ENCODE measurements at regions not wholly inside any gene's neighbourhood (a gene's known extent, or its start where the extent isn't known, plus 50 kb on each side); places are given as distances from the start of the nearest gene placed in this dataset.
"Not testable (repeated sequence)": the region's sequence is repeated elsewhere in the genome, so short reads cannot be mapped to it uniquely, and the experiment has no call there.

- no peak for DNase-seq
Measured at GRCh38 chr10:108568824-108569223, 1354.5 kb downstream of the XPNPEP1 start.

DNA sequence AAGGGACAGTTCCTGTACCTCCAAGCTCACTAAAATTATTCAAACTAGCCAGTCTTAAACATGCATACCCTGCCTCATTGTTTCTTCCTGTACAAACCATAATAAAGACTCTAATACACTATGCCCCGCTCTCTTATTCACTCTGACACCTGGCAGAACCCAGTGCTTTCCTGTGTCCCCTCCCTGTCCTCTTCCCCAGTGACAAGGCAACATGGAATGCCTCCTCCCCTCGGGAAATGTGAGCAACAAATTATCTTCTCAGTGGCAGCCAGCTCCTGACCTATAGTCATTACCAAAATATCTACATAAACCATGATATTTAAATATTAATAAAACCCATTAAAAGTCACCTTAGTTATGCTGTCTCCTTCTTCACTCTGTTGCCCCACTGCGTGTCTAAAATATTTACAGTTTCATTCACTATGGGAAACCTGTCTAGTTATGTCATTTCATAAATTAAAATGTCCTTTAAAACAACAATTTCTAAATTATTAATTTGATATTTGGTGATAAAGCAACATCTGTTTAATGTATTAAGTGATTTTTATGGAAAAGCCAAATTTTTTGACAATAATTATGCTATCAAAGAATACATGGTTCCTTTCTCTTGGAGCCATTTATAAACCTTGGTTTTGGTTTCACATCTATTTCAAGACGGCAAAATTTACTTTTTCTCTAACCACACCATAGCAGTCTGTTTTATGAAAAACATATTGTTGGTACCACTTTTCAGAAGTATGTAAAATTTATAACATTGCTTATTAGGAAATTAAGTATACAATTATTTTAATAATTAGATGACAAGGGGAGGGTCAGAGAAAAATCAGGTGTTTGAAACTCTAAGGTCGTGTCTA is 1355.2 kb downstream of the XPNPEP1 start:
- DNase-seq = no peak

DNA sequence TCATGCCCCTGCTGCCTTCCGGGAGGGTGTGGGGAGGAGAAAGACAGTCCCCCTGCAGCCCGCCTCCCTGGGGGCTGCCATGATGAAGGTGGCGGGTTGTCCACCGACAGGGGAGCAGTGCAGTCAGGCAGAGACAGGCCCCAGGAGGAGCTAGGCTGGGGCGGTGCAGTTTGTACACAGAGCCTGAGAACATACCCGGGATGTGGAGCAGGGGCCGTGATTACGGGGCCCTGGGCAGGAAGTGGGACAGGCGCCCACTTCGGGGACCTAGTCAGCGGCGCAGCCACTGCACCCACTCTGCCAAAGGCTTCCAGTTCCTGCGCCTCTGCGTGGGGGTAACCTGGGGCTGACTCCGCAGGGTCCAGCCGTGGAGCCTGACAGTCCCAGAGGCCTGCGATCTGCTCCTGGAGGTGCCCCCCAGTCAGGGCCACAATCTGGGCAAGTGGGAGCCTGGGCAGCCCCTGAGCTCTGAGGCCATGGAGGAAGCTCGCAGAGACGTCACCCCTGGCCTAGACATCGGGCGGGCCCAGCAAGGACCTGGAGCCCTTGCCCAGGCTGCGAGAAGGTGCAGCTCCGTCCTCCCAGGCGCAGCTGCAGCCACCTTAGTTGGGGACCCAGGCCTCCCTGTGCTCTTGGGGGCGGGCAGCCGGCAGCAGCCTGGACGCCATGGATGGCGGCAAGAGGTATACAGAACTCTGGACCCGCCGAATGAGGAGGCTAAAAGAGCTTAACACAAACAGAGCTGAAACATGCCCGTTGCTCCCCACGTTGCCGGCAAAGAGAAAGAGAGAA is 1356.8 kb downstream of the XPNPEP1 start:
- no peak for DNase-seq

- DNase-seq = no peak
Measured at GRCh38 chr10:108562105-108562504, 1361.2 kb downstream of the XPNPEP1 start.

- peak; percentile 71 for DNase-seq
Measured at GRCh38 chr10:108561649-108562048, 1361.7 kb downstream of the XPNPEP1 start.

DNA sequence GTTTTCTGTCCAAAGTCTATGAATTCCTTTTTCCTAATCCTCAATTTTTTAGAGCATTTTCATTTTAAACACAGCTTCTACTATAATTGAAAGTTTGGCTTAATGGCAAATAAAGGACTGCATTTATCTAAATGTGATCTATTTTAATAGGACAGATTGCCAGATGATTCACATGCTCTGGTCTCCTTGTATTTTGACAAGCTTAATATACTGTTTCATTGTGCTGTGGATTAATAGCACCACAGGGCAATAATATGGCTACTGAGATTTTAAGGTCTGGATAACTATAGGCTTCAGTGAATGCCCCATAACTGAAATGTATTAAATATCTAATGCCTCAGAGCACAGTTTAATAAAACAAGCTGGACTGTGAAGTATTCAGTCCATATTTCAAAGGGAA is 1362.8 kb downstream of the XPNPEP1 start:
- DNase-seq = no peak

DNA sequence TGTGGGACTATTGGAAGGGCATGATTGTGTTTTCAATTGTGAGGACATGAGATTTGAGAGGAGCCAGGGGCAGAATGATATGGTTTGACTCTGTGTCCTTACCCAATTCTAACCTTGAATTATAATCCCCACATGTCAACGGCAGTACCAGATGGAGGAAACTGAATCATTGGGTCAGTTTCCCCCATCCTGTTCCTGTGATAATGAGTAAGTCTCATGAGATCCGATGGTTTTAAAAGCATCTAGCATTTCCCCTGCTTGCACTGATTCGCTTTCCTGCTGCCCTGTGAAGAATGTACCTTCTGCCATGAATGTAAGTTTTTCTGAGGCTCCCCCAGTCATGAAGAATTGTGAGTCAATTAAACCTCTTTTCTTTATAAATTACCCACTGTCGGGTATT is 1367.1 kb downstream of the XPNPEP1 start:
- no peak for DNase-seq

- no peak for DNase-seq
Measured at GRCh38 chr10:108545921-108546320, 1377.4 kb downstream of the XPNPEP1 start.

GRCh38 chr10:108544500-108545120 is 1378.7 kb downstream of the XPNPEP1 start:
- peak; percentile 85 for DNase-seq

- DNase-seq = not testable (repeated sequence)
Measured at GRCh38 chr10:108533551-108533950, 1369.0 kb upstream of the SORCS1 start.

- no peak for DNase-seq
Measured at GRCh38 chr10:108523016-108523800, 1358.7 kb upstream of the SORCS1 start.

DNA sequence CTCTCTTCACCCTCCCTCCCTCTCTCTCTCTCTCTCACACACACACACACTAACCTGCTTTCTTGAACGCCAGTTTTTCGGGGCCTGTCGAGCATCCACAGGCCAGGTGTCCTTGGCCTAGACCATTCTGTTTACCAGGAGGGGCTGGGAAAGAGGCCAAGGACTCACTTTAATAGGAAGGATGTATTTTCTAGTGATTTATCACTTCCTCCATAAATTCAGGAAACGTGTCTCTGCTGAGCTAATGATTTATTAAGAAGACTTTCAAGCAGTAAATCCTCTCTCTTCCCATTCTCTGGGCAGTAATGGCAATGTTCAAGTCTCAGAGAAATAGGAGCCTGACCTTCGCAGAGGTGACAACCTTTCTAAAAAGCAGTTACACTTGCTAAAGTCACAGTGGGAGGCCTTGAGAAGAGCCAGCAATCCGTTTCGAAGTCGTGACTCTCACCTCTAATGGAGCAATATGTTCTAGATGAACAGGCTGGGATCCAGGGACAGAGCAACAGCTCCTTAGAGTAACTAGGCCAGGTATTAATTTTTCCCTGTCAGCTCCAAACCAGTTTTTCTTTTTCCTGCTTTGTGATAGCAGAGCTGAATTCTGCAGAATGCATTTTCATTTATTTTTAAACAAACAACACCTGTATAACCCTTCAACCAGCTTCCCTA is 1357.5 kb upstream of the SORCS1 start:
- DNase-seq = no peak

GRCh38 chr10:108515821-108516220 is 1351.3 kb upstream of the SORCS1 start:
- no peak for DNase-seq

DNA sequence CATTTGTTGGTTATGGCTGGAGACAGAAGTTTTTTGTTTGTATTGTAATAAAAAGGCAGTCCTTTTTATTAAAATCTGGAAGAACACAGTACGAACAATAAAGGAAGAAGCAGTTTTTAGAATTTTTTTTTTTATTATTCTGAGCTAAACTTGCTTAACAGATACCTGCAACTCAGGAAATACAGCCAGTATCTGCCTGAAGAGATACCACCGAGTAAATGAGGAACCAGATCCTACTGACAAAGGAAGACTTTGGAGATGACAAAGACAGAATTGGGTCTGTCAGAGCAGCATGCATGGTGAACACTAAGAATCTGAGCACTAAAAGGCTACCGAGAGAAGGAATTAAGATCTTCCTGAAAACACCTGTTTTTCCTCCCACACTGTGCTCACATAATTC is 1335.9 kb upstream of the SORCS1 start:
- DNase-seq = no peak

- DNase-seq = no peak
Measured at GRCh38 chr10:108496106-108496505, 1331.6 kb upstream of the SORCS1 start.

- no peak for DNase-seq
Measured at GRCh38 chr10:108490944-108491343, 1326.4 kb upstream of the SORCS1 start.

DNA sequence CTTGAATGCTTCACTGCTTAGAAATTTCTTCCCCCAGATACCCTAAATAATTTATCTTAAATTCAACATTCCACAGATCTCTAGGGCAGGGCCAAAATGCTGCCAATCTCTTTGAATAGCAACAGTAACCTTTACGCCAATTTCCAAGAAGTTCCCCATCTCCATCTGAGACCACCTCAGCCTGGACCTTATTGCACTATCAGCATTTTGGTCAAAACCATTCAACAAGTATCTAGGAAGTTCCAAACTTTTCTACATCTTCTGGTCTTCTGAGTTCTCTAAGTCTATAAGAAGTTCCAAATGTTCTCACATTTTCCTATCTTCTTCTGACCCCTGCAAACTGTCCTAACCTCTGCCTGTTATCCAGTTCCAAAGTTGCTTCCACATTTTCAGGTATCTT is 1306.9 kb upstream of the SORCS1 start:
- no peak for DNase-seq

DNA sequence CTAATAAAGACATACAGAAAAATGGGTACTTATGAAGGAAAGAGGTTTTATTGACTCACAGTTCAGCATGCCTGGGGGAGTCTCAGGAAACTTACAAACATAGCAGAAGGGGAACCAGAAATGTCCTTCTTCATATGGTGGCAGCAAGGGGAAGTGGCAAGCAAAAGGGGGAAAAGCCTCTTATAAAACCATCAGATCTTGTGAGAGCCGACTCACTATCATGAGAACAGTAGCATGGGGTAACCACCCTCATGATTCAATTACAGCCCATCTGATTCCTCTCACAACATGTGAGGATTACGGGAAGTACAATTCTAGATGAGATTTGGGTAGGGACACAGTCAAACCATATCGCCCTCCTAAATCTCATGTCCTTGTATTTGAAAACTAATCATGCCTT is 1305.4 kb upstream of the SORCS1 start:
- no peak for DNase-seq

GRCh38 chr10:108465871-108466641 is 1301.5 kb upstream of the SORCS1 start:
- peak; percentile 75 for DNase-seq

DNA sequence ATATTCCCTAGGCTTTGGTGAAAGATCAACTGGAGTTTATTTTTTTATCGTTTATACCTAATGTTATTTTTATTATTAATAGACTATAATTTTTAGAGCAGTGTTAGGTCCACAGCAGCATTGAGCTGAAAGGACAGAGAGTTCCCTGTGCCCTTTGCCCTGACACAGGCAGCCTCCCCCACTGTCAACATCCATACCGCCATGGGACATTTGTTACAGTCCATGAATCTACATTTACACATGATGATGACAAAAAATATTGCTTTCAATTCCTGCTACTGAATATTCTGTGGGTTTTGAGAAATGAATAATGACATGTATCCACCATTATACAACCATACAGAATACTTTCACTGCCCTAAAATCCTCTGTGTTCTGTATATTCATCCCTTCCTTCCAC is 1297.5 kb upstream of the SORCS1 start:
- DNase-seq = no peak

DNA sequence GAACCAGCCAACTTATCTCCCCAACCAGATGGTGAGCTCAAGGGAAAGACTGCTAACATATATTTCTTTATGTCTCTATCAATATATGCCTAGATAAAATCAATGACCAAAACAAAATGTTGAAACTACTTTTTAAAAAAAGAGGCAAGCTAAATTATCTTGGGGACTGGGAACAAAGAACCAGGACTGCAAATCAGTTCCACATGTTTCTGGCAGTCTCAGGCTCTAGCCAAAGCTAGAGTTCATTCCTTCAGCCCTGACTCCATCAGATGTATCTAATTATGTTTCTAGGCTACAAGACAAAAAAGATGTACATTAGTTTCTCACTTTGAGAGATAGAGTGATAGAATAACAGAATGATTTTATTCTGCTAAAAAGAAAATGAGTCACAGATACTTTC is 1290.3 kb upstream of the SORCS1 start:
- DNase-seq = no peak

GRCh38 chr10:108454224-108454623 is 1289.7 kb upstream of the SORCS1 start:
- DNase-seq = no peak

Measured in islet precursor cell (in vitro differentiated cells).